HG02981 (cell line): ENCODE measurements at regions not wholly inside any gene's neighbourhood (a gene's known extent, or its start where the extent isn't known, plus 50 kb on each side); places are given as distances from the start of the nearest gene placed in this dataset.

Experiments
- ATAC-seq: cut with Tn5 transposase; IDR thresholded peaks from one replicate; pipeline ENCODE4 v1.9.1; 2021; ENCODE audit warnings: mild to moderate bottlenecking, moderate library complexity; ENCODE audit not compliant: unreplicated experiment

GRCh38 chr9:108724122-108724521 lies 131.7 kb downstream of the ACTL7B start:
- ATAC-seq = no peak

- no peak for ATAC-seq
These were observed 133.4 kb downstream of the ACTL7B start for GRCh38 chr9:108722396-108722795.

- ATAC-seq = no peak
These were observed 135.6 kb downstream of the ACTL7B start for GRCh38 chr9:108720191-108720642.

- no peak for ATAC-seq
These were observed 145.4 kb downstream of the ACTL7B start for GRCh38 chr9:108710424-108710823.

- ATAC-seq = no peak
These were observed 145.8 kb downstream of the ACTL7B start for GRCh38 chr9:108709997-108710396.

- no peak for ATAC-seq
These were observed 146.7 kb downstream of the ACTL7B start for GRCh38 chr9:108709126-108709525.

GRCh38 chr9:108708448-108708847 lies 147.3 kb downstream of the ACTL7B start:
- no peak for ATAC-seq

DNA sequence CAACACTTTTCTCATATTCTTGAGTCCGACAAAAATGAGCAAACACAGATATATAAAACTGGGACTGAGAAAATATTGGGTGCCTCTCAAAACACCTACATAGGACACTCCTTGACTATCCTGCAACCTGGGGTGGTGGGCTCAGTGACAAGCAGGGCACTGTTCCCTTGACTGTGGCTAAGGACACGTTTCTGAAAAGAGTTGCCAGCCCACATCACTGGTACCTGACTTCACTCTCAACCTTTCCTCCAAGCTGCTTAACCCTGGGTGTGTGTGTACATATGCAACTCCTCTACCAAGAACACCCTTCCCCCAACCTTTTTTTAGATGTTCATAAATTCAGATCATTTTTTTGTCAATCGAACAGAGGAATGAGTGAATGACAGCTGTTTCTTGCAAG lies 148.7 kb downstream of the ACTL7B start:
- no peak for ATAC-seq

DNA sequence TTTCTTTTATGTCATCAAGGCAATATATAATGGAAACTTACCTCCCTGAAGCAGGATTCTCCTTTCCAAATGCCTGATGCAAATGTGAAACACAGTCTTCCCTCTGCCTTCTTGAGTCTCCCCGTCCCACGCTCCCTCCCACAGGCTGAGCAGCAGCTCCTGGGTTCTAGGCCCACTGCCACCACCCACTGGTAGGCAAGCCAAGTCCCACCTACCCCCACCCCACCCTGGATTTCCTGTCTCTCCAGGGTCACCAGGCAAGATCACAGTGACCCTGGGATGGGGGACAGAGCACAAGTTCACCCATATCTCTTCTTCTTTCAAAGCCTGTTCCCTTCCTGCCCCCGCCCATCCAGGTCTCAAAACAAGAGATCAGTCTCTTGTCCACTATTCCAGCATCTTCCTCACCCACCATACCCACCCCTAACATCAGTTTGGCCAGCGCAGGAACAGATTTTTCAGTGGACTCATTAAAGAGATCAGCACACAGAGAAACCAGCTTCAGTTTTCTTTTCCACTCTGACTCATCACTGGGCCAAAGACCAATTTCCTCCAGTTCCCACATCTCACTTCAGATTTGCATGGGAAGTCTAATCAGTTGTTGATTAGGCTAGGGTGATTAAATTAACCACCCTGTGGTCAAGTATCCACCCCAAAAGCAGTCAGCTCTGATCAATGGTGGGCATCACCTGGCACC lies 151.5 kb downstream of the ACTL7B start:
- ATAC-seq = no peak

DNA sequence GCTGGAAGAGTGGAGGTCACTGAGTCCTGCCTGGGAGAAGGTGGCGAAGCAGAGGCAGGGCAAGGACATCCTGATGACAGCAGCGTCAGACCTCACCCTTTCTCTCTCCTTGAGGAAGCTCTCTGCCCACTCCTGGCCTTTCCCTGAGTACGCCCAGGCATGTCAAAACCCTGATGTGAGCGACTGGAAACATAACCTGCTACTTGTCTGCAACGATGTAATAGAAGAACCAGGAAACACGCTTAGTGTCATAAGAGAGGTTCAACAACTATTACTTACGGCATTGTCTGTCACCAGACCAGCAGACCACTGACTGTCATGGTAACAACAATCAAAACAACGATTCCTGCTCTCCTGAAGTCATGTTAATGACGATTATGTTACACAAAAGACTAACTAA lies 152.4 kb downstream of the ACTL7B start:
- no peak for ATAC-seq

- ATAC-seq = no peak
These were observed 153.1 kb downstream of the ACTL7B start for GRCh38 chr9:108702681-108703080.

DNA sequence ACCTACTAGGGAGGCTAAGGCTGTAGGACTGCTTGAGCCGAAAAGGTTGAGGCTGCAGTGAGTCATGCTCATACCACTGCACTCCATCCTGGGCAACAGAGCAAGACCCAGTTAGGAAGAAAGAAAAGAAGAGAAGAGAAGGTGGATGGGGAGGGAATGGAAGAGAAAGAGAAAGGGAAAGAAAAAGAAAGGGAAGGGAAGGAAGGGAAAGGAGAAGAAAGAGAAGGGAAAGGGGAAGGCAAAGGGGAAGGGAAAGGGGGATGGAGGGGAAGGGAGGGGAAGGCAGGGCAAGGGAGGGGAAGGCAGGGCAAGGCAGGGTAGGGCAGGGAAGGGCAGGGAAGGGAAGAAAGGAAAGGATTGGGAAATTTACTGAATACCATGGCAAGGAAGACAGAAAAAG lies 157.0 kb downstream of the ACTL7B start:
- no peak for ATAC-seq

DNA sequence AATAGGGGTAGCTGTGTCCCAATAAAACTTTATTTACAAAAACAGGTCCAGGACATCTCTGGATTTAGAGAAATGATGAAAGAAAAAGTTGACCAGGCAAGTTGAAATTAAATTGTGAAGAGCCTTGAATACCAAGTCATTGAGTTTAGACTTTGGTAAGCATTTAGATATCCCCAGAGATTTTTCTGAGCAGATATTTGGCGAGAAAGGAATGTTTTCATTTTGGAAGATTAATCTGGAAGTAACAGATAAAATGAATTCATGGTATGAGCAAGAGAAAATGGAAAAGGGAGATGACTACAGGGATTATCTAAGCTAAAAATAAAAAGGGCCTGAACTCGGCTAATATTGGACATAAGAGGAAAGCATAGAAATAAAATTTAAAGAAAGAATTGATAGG lies 157.6 kb downstream of the ACTL7B start:
- no peak for ATAC-seq

DNA sequence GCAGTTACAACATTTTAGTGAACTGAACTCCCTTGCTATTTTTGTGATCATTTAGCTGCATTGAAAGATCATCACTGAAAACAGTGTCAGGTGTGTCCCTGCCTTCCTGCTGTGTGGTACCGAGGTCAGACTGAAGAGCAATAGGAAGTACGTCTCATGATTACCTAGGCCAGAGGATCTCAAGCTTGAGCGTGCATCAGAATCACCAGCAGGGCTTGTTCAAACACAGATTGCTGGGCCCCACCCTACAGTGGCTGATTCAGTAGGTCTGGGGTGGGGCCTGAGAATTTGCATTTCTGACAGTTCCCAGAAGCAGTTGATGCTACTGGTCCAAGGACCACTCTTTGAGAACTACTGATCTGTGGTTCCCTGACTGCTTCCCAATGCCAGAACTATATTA lies 159.6 kb downstream of the ACTL7B start:
- ATAC-seq = no peak

DNA sequence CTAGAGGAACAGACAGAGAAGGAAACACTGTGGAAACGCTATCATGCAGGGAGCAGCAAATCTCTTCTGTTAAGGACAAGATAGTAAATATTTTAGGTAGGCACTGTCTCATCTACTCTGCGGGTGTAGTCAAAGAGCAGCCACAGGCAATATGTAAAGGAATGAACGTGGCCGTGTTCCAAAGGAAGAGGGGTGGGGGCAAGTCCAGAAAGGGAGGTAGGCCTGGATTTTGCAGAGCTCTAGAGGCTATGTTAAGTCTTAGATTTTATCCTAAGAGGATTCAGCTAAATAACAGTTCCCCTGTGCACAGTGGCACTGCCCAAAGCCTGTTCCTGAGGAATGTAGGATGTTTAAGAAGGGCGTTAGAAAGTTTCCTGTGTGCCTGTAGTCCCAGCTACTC lies 161.6 kb downstream of the ACTL7B start:
- no peak for ATAC-seq

GRCh38 chr9:108691614-108692013 lies 164.2 kb downstream of the ACTL7B start:
- no peak for ATAC-seq

DNA sequence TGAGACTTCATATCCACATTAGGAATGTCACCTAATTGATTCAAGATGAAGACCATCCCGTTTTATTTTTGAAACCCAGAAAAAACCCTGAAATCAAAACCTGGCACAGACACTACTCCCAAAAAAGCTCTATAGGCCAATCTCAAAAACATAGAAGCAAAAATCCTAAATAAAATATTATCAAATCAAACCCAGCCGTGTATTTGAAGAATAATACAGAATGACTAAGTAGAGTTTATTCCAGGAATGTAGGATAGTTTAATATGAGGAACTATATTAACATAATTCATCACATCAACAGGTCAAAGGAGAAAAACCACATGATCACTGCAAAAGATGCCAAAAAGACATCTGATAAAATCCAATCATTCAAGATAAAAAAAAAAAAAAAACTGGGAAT lies 167.1 kb downstream of the ACTL7B start:
- no peak for ATAC-seq

- ATAC-seq = no peak
These were observed 167.7 kb downstream of the ACTL7B start for GRCh38 chr9:108688051-108688450.

GRCh38 chr9:108687006-108687987 lies 168.5 kb downstream of the ACTL7B start:
- ATAC-seq = no peak

DNA sequence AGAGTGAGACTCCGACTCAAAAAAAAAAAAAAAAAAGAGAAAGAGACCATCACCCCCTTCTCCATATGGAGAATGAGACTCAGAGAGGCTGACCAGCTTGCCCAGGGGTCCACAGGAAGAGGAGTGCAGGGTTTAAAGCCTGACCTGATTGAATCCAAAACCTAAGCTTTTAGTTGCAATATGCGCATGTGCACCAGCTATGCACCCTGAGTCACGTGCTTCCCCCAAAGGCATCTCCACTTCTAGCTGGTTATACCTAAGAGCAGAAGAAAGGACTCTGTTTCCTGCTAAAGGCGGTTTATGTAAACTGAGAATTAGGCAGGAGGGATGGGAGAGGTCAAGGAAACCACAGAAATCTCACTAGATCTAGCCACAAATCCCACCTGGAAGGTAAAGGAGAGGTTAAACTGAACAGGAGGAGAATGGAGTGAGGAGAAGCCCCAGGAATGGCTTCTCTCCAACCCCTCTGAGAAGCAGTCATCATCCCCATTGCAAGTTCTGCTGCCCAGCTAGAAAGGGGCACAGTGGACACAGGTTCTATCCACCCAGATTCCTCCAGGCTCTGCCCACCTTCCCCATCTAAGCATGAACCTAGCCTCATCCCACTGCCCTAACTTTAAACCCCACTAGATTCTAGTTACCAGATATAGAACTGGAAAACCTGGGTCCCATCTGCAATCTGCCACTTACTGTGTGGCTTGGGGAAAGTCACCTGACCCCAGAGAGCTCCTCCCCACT lies 171.3 kb downstream of the ACTL7B start:
- no peak for ATAC-seq

- ATAC-seq = no peak
These were observed 172.5 kb downstream of the ACTL7B start for GRCh38 chr9:108683245-108683644.
